PC-9 (cell line): ENCODE measurements at regions not wholly inside any gene's neighbourhood (a gene's known extent, or its start where the extent isn't known, plus 50 kb on each side); places are given as distances from the start of the nearest gene placed in this dataset.

Source experiments
- BruUV-seq: library from RNA; stranded (reverse); fragments of 400-500 nt; replicated peaks from 2 replicates; lab custom pipeline; 2021; lab: Mats Ljungman, UMichigan
- CTCF ChIA-PET: fragments of 300-600 bp; sonication (Branson Sonifier 250); formaldehyde crosslinking; loops from one replicate; lab custom pipeline; 2022; ENCODE audit warnings: antibody characterized with exemption; lab: Charles Lee
- POLR2A ChIA-PET: fragments of 300-600 bp; sonication (Branson Sonifier 250); formaldehyde crosslinking; loops from one replicate; lab custom pipeline; 2022; ENCODE audit warnings: antibody characterized with exemption; ENCODE audit not compliant: unreplicated experiment; lab: Charles Lee
- DNase-seq, 2 experiments: peaks; one replicate each; pipeline versions ENCODE4 v3.0.0 to v3.0.0-alpha.2; 2015 to 2022; ENCODE audit warnings: mixed read lengths in 1 of 2
- H2AFZ ChIP-seq: fragments of 200-600 bp; sonication (generic); 2 replicates; pipeline ENCODE4 v1.8.1; 2017; ENCODE audit warnings: antibody characterized with exemption
- H3F3A ChIP-seq: fragments of 200-600 bp; sonication (generic); 2 replicates; pipeline ENCODE4 v1.8.1; 2017; ENCODE audit warnings: antibody characterized with exemption, mild to moderate bottlenecking, low read depth; ENCODE audit not compliant: insufficient read depth
- H3K27ac ChIP-seq: fragments of 200-600 bp; sonication (generic); 2 replicates; pipeline ENCODE4 v1.6.1; 2016; ENCODE audit warnings: mixed run types
- H3K27me3 ChIP-seq: fragments of 200-600 bp; sonication (generic); 2 replicates; pipeline ENCODE4 v1.6.1; 2016; ENCODE audit warnings: low read depth, mixed run types; ENCODE audit not compliant: insufficient read depth
- H3K36me3 ChIP-seq: fragments of 200-600 bp; sonication (generic); 2 replicates; pipeline ENCODE4 v1.6.1; 2016; ENCODE audit warnings: low read depth, mixed run types
- H3K4me1 ChIP-seq: fragments of 200-600 bp; sonication (generic); replicated peaks from 2 replicates; pipeline ENCODE4 v1.6.1; 2016; ENCODE audit warnings: mixed run types; ENCODE audit not compliant: insufficient read depth
- H3K4me2 ChIP-seq: fragments of 200-600 bp; sonication (generic); 2 replicates; pipeline ENCODE4 v1.6.1; 2017; ENCODE audit warnings: mixed run types
- H3K4me3 ChIP-seq: fragments of 200-600 bp; sonication (generic); 2 replicates; pipeline ENCODE4 v1.6.1; 2016; ENCODE audit warnings: mixed run types
- H3K79me2 ChIP-seq: fragments of 200-600 bp; sonication (generic); 2 replicates; pipeline ENCODE4 v1.6.1; 2017; ENCODE audit warnings: low read depth, mixed run types
- H3K9me2 ChIP-seq: fragments of 200-600 bp; sonication (generic); 2 replicates; pipeline ENCODE4 v1.8.1; 2017; ENCODE audit warnings: mild to moderate bottlenecking; ENCODE audit not compliant: insufficient read depth
- H3K9me3 ChIP-seq: fragments of 200-600 bp; sonication (generic); 2 replicates; pipeline ENCODE4 v1.8.1; 2016; ENCODE audit warnings: low read depth; ENCODE audit not compliant: insufficient read depth
- H4K20me1 ChIP-seq: fragments of 200-600 bp; sonication (generic); 2 replicates; pipeline ENCODE4 v1.8.1; 2017; ENCODE audit not compliant: insufficient read depth
- CTCF ChIP-seq: fragments of 200-600 bp; sonication (generic); conservative IDR thresholded peaks from 2 replicates; pipeline ENCODE4 v1.6.1; 2017; ENCODE audit warnings: mixed run types, antibody characterized with exemption, mild to moderate bottlenecking, moderate library complexity
- EZH2 ChIP-seq: fragments of 200-600 bp; sonication (generic); IDR thresholded peaks from 2 replicates; pipeline ENCODE4 v1.8.0; 2017; ENCODE audit warnings: antibody characterized with exemption, low read depth
- intact Hi-C: fragments of 100-400 bp; cut with micrococcal nuclease; formaldehyde crosslinking; loops from one replicate; pipeline ENCODE4 v1.10.0; 2022; ENCODE audit not compliant: unreplicated experiment

GRCh38 chr22:26956371-26956770, 299.0 kb downstream of the MIAT start:
- no peak overlapping the region for H3K4me3 ChIP-seq
- H3K4me1 ChIP-seq: no peaks in the 10 kb centered on the region
- no peaks in the 10 kb centered on the region for H3F3A ChIP-seq
- intact Hi-C loops: no loop called here
- no peaks in the 10 kb centered on the region for H3K9me3 ChIP-seq
- no peak overlapping the region for H3K4me2 ChIP-seq
- peaks cover 97% of the 10 kb centered on the region for H3K27me3 ChIP-seq
- no peaks in the 10 kb centered on the region for H4K20me1 ChIP-seq
- no peak overlapping the region for H3K27ac ChIP-seq
- no peak overlapping the region for H2AFZ ChIP-seq
- no peaks in the 10 kb centered on the region for H3K36me3 ChIP-seq
- H3K79me2 ChIP-seq: no peaks in the 10 kb centered on the region
- POLR2A ChIA-PET: no interaction called here
- BruUV-seq: no TSS peak
- DNase-seq: no peak
- TF ChIP-seq CTCF: no peak
- CTCF ChIA-PET: no interaction called here
- no peaks in the 10 kb centered on the region for H3K9me2 ChIP-seq

GRCh38 chr22:26957176-26957575, 299.8 kb downstream of the MIAT start:
- no peaks in the 10 kb centered on the region for H3K4me1 ChIP-seq
- ChIA-PET CTCF (no interaction called here), POLR2A (no interaction called here)

GRCh38 chr22:26957897-26958296, 300.5 kb downstream of the MIAT start:
- no peak overlapping the region for H2AFZ ChIP-seq
- ChIA-PET CTCF (no interaction called here), POLR2A (no interaction called here)
- H3K79me2 ChIP-seq: no peaks in the 10 kb centered on the region
- no peak overlapping the region for H3K27ac ChIP-seq
- DNase-seq: no peak
- no peaks in the 10 kb centered on the region for H3F3A ChIP-seq
- H3K9me2 ChIP-seq: no peaks in the 10 kb centered on the region
- H3K27me3 ChIP-seq: peaks cover 97% of the 10 kb centered on the region
- intact Hi-C loops: no loop called here
- no peaks in the 10 kb centered on the region for H4K20me1 ChIP-seq
- no peak overlapping the region for H3K4me2 ChIP-seq
- H3K4me3 ChIP-seq: no peak overlapping the region
- TF ChIP-seq CTCF (no peak), EZH2 (no peak)
- H3K36me3 ChIP-seq: no peaks in the 10 kb centered on the region
- no peaks in the 10 kb centered on the region for H3K4me1 ChIP-seq
- BruUV-seq: no TSS peak
- H3K9me3 ChIP-seq: no peaks in the 10 kb centered on the region

More at GRCh38 chr22:26957176-26957575, 299.8 kb downstream of the MIAT start:
- intact Hi-C loops: no loop called here
- BruUV-seq: no TSS peak
- Histone ChIP-seq H4K20me1 (no peaks in the 10 kb centered on the region), H3K27ac (no peak overlapping the region), H3F3A (no peaks in the 10 kb centered on the region), H3K27me3 (peaks cover 97% of the 10 kb centered on the region), H3K9me2 (no peaks in the 10 kb centered on the region), H3K36me3 (no peaks in the 10 kb centered on the region), H3K4me2 (no peak overlapping the region), H2AFZ (no peak overlapping the region), H3K79me2 (no peaks in the 10 kb centered on the region), H3K9me3 (no peaks in the 10 kb centered on the region), H3K4me3 (no peak overlapping the region)
- no peak for DNase-seq
- TF ChIP-seq CTCF: no peak
- TF ChIP-seq EZH2: no peak
